ENCODE measurements at regions not wholly inside any gene's neighbourhood (a gene's known extent, or its start where the extent isn't known, plus 50 kb on each side); places are given as distances from the start of the nearest gene placed in this dataset.
"Not testable (repeated sequence)": the region's sequence is repeated elsewhere in the genome, so short reads cannot be mapped to it uniquely, and the experiment has no call there.

- DNase-seq = no peak
These were observed 582.6 kb upstream of the TLE4 start for GRCh38 chr9:78989031-78989658.

DNA sequence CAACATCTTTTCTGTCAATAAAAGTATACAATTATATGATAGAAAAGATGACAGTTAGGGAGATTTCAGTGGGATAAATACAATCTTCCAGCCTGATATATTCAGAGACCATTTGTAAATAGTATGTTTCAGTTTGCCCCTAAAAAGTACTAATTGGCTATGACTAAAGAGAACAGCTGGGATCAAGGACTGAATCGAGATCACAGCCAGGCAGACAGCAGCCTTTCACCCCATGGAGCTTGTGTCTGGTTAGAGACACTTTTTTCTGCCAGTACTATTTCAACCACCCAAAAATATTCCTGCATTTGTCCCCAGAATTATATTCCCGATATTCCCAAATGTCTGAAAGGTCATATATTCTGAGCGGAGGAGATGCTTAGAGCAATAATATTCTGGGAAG lies 577.3 kb upstream of the TLE4 start:
- no peak for DNase-seq

- not testable (repeated sequence) for DNase-seq
These were observed 576.8 kb upstream of the TLE4 start for GRCh38 chr9:78994974-78995373.

DNA sequence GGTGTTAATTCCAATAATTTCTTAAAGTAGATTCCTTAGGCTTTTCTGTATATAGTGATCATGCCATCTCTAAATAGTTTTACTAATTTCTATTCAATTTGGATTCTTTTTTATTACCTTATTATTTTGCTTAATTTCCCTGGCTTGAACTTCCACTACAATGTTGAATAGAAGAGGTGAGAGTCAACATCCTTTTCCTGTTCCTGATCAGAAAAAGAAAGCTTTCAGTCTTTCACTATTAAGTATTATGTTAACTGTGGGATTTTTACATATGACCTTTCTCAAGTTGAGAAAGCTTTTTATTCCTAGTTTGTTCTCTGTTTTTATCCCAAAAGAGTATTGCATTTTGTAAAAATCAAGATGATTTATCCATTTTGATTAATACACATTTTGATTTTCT lies 574.5 kb upstream of the TLE4 start:
- DNase-seq = no peak

- no peak for DNase-seq
These were observed 571.3 kb upstream of the TLE4 start for GRCh38 chr9:79000230-79001002.

GRCh38 chr9:79001012-79001411 lies 570.8 kb upstream of the TLE4 start:
- DNase-seq = no peak

DNA sequence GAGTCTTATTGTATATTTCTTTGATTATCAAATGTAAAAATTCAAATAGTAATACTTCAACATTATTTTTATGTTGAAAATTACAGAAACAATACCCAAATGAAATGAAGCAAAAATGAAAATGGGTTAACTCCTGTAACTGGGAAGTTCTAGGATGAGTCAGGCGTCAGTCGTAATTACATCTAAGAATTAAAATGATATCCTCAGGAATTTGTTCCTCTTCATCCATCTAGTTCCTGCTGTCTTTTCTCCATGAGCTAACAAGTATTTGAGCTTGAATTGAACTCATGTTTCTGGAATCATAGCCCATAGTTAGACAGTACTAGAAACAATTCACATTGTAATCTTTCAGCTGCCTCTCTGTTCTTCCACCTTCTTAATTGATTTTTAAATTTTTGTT lies 568.3 kb upstream of the TLE4 start:
- DNase-seq = no peak

GRCh38 chr9:79004032-79004431 lies 567.7 kb upstream of the TLE4 start:
- DNase-seq = no peak

DNA sequence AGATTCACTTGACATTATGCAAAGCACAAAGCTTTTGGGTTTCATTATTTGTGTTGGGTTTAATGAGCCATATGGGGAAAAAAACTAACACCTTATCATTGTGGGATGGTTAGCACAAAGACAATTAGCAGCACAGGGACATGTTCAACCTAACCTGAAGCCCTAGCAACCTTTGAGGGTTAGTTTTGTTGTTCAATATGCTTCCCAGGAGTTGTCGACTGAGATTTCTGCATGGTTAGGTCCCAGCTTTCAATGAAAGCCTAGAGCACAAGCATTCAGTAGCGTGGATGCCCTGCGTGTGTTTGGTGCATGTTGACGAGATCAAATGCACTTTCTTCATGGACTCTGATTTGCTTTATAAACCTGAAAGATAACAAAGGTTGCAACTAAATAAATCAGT lies 565.2 kb upstream of the TLE4 start:
- no peak for DNase-seq

- DNase-seq = no peak
These were observed 563.9 kb upstream of the TLE4 start for GRCh38 chr9:79007701-79008483.

DNA sequence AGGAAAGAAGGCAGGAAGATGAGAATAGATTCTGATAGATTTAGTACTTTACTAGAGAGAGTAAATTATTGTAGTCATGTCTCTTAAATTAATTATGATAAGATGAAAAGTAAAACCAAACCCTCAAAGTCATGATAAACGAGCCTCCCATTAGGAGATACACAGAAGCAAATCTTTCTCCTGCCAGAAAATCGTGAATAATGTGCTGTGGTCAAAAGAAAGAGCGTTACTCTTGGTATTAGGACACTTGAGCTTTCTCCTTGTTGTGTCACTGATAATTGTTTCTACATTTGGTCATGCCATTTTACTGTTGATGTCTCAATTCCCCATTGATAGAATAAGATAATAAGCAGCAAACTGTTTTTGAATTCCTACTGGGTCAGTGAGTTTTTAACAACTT lies 562.8 kb upstream of the TLE4 start:
- DNase-seq = no peak

DNA sequence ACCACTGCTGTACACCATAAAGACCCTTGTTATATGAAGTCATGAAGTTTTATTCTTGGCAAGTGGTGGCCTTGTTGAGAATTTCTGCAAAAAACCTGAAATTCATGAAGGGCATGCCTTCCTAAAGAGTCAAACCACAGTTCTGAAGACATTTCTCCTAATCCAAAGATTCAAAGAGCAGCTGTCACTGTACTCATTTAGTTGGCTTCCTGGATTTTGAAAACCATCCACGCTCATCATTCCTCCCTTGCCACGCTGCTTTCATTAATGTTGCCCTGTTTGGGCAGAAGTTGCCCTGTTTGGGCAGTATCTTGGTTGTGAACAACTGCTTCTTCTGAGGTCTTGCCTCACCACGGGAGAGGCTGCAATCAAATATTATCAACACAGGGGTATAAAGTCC lies 560.3 kb upstream of the TLE4 start:
- DNase-seq = no peak

DNA sequence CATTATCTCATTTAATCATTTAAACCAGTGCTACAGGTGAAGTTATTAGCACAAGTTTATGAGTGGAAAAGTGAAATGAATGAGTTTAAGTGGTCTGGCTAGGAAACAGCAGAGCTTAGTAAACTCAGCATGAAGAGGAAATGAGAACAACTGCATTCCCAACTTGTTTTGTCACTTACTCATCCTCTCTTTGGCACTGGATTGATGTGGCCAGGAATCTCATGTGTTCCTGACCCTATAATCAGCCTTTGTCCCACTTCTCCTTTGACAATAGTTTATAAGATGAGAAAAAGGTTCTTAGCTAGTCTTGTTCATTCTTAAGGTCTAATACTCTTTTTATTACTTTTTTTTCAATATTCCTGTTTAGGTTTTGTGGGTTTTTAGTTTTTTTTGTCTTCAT lies 559.2 kb upstream of the TLE4 start:
- DNase-seq = no peak

GRCh38 chr9:79013715-79014610 lies 557.8 kb upstream of the TLE4 start:
- DNase-seq = no peak

- DNase-seq = no peak
These were observed 556.7 kb upstream of the TLE4 start for GRCh38 chr9:79014929-79015699.

DNA sequence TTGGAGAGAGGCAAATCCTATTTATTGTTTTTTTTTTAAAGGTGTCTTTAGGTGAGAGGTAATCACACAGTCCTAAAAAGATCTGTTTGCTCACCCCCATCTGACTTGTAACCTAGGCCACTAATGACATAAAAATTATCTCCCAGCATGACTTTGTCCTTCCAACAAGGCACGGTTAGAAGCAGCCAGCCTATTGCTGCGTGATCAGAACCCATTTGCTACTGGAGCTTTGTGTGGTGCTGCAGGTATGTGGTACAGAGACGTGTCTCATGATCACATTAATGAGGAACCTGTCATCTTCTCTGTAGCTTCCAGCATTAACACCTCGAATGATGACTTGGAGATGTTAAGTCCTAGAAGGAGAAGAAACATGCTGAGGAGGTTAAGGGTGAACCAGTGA lies 555.8 kb upstream of the TLE4 start:
- no peak for DNase-seq

GRCh38 chr9:79020276-79020675 lies 551.5 kb upstream of the TLE4 start:
- no peak for DNase-seq

GRCh38 chr9:79021084-79021483 lies 550.7 kb upstream of the TLE4 start:
- no peak for DNase-seq

DNA sequence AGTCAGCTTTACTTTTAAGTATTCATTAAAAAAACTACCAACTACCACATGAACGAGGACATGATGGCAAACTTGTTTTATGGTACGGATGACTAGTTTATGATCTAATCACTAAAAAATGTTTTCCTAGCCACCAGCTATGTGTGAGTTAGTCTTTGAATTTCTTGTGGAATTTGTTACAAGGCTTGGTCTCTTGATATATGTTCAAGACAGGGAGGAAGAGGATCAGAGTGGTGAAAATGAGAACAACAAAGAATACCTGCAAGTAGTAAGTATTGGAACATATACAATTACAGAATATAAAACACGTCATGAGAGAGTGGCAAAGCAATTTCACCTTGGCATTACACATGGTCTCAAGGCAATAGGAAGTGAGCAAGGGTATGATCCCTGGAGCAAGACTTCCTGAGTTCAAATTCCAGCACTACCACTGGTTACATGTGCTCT lies 548.6 kb upstream of the TLE4 start:
- no peak for DNase-seq

DNA sequence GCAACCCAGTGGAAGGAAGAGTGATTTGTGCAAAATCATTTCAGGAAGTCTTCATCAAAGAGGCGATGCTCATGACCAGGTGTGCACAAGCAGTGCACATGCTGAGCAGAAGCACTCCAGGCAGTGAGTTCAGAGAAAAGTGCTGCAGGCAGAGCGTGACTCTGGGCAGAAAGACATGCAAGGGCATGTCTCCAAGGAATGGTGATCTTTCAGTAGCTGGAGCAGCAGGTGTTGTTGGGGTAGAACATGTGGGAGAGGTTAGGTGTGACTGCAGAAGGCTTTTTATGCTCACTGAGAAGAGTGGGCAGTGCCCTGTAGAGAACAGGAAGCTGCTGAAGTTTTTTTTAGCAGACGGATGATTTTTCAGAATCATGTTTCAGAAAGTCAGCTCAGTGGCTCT lies 545.4 kb upstream of the TLE4 start:
- DNase-seq = no peak

GRCh38 chr9:79028101-79028500 lies 543.7 kb upstream of the TLE4 start:
- no peak for DNase-seq

- DNase-seq = no peak
These were observed 537.2 kb upstream of the TLE4 start for GRCh38 chr9:79034583-79034982.

Measured in activated CD4-positive, alpha-beta T cell treated with anti-CD3 and anti-CD28 coated beads, Interleukin-2, amount 50 U/mL, for 1 hour (primary cell).